ENCODE measurements at regions not wholly inside any gene's neighbourhood (a gene's known extent, or its start where the extent isn't known, plus 50 kb on each side); places are given as distances from the start of the nearest gene placed in this dataset.
A peak's percentile ranks its signal among the peaks of the same experiment; 100 is the strongest.

DNA sequence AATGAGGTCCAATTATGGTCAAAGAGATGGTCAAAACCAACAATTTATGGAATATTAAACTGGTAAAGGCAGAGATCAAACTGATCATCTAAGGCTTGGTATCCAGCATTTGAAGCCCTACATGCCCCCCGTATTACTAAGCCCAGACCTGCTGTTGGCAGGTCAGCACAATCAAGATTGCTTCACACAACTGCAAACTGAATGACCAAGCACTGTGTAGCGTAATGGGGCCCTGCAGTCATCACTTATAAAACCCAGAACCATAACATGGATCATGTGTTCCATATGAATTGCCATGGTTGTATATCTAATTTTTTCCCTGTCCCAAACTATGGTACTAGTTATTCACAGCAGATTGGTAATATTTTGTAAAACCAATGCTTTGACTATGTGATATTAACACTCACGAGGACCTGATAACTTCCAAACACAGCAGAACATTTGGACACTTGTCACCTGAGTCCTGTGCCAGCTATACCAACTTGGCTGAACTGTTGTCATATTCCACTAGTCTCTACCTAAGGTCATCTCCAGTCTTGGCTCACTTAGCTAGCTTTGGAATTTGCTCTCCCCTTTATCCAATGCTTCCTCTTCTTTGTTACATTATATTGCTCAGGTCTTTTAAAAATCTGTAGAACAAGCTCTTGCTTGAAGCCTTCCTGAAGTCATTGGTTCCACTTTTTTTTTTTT lies 81.7 kb upstream of the HMHB1 start:
- DNase-seq (ENCODE audit: low spot score): no peak

DNA sequence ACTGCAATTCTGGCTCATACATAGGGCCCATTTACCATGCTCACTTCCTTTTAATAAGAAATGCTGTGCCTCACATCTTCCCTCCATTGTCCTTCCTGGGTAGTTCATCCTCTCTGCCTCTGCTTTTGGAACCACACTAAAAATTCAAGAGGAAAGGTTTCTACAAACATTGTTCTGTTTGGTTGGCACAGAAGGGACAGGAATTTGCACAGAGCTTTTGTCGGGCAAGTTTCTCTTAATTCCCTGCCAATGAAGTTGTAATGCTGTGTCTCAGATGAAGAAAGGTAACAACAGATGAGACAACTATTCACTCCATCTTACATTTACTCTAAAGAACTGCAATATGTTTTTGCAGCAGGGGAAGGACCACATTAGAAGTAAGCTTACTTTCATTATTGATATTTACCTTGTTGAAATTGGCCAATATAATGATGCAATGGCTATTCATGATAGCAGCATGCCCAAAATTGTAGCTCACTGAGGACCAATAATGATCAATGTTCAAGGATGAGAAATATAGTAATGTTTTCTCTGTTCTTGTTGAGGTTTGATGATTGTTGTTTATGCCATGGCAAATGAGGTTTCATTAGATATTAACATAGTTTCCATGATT lies 82.5 kb upstream of the HMHB1 start:
- DNase-seq (ENCODE audit: low spot score): no peak

DNA sequence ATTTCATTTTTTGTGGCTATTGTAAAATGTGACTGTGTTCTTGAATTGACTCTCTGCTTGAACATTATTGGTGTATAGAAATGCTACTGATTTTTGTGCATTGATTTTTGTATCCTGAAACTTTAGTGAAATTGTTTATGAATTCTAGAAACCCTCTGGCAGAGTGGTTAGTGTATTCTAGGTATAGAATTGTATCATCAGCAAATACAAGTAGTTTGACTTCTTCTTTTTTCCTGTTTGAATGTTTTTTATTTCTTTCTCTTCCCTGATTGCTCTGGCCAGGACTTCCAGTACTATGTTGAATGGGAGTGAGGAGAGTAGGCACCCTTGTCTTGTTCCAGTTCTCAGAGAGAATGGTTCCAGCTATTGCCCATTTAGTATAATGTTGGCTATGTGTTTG lies 88.8 kb upstream of the HMHB1 start:
- no peak for DNase-seq (ENCODE audit: low spot score)

DNA sequence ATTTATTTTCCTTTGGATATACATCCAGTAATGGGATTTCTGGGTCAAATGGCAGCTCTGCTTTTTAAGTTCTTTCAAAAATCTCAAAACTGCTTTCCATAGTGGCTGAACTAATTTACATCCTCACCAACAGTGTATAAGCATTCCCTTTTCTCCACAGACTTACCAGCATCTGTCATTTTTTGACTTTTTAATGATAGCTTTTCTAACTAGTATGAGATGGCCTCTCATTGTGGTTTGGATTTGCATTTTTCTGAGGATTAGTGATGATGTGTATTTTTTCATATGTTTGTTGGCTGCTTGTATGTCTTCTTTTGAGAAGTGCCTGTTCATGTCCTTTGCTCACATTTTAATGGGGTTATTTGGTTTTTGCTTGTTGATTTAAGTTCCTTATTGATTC lies 90.0 kb upstream of the HMHB1 start:
- DNase-seq (ENCODE audit: low spot score): no peak

DNA sequence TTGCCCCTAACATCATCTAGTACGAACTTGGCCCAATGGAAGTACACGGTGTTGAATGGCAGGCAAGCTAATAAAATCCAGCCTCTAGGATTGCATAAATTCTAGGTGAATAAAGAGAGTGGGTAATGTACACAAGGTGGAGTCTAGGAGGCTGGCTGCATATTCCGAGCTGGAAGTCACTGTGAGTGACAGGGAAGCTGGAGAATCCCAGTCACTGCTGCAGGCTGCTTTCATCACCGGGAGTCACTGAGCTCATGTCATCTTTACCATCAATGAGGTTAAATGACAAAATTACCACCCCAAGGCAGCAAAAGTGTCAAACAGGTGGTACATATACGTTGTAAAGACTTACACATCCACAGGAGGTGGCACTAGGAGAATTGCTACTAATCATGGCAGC lies 91.3 kb upstream of the HMHB1 start:
- no peak for DNase-seq (ENCODE audit: low spot score)

DNA sequence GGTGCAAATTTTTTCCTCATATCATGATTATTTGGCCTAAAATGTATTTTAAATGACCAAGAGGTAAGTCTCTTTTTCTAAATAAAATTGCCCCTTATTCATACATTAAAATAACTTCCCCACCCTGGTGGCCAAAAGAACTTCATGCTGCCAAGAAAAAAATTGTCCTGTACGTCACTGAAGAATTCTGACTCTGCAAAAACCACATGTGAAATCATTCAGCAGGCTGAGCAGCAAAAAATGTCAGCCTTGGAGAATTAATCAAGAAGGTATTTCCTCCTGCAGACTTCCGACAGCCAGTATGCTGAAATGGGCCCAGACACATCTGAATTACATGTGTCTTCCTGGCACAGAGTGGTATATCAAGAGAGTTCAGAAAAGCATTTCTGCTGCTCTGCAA lies 94.6 kb upstream of the HMHB1 start:
- no peak for DNase-seq (ENCODE audit: low spot score)

DNA sequence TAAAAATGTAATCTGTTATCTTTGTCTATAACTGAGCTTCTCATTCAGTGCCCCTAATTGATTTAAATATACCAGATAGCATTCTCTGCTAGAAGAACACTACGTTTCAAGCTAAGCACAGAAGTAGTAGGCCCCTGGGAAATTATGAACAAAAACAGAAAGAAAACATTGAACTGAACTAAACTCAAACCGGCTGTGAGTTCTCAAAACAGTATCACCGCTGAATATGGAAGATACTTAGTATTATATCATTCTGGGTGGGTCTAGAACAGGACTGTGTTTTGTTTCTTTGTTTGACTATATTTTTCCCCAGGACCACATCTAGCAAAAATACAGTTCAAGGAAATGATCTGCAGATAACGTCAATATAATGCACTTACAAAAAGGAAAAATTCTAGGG lies 95.1 kb upstream of the HMHB1 start:
- no peak for DNase-seq (ENCODE audit: low spot score)

DNA sequence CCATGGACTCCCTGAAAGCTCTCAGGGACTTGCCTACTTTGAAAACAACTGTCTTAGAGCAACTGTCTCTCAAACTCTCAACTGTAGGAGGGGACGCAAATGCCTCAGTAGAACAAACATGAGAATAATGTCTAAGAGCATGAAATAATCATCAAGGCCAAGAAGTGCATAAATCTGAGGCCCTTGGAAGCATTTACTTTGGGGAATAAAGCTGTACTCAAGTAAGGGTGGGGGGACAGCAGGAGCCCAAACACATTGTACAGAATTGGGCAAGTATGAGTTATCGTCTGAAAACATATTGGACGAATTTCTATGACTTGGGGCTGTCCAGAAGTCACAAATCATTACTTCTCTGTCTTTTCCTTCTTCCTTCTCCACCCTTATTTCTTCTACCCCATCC lies 96.3 kb upstream of the HMHB1 start:
- DNase-seq (ENCODE audit: low spot score): no peak

DNA sequence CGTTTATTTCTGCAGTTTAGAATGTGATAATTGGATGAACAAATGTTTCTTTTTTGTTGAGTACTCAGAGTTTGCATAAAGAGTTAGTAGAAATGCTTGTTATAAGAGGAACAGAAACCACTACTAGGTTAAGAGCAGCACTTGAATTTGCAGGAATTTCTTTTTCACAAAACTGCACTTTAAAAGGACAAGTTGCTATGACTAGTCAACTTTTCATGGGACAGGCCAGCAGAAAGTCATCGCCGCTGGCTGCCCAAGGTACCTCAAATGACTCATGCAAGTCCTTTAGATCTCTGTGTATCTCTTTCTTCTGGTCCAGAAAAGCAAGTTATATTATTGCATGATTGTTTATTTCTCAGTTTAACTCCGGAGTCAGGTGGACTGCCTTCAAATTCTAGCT lies 97.3 kb upstream of the HMHB1 start:
- no peak for DNase-seq (ENCODE audit: low spot score)

DNA sequence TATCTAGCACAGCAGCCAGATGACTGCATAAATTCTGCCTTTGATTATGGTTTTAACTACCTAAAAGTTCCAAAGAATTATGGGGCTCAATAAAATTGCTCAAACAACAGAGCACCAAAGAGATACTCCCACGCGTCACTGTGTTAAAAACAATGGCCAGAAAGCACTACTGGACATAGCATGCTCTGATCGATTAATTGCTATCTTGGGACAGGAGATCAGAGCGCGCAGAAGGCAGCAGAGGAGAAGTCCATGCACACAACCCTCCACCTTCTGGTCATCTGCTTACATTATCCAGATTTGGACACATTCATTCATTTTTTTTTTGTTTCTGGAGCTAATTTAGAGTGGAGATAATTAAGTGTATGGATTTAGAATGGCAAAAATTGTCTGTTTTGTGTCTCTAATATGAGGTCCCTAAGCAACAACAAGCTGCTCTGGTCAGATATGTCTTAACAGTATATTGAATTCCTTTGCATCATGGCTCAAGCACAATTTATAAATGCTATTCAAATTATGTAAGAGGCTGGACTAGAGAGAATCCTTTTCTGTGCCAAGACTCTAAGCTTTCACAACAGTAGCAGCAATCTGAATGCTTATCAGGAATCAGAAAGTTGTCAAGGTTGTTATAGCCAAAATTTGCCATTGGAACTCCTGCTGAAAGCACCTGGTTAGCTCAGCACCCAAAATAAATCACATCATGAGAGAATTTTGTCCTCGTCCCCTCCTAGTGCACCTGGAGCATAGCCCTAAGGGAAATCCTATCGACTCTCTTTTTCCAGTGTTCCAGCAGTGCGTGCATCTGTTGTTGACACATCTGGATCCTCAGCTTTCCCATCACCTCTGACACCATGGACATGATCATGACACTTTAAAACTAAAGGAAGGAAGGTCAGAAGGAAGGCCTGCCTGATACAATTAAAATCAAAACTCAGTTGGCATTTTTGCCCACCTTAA lies 98.6 kb upstream of the HMHB1 start:
- DNase-seq (ENCODE audit: low spot score): peak; percentile 5

DNA sequence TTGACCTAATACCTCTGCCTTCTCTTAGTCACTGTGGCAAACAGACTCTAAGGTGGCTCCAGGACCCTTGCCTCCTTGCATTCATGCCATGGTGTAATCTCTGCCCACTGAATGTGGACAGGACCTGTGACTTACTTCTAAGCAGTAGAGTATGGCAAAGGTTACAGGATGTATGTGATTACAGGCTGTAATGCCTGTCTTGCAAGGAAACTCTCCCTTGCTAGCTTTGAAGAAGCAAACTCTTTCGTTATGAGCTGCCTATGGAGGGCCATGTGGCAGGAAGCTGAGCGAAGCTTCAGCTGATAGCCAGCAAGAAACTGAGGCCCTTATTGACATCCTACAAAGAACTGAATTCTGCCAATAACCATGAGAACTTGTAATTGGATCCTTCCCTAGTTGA lies 103.3 kb upstream of the HMHB1 start:
- DNase-seq (ENCODE audit: low spot score): no peak

DNA sequence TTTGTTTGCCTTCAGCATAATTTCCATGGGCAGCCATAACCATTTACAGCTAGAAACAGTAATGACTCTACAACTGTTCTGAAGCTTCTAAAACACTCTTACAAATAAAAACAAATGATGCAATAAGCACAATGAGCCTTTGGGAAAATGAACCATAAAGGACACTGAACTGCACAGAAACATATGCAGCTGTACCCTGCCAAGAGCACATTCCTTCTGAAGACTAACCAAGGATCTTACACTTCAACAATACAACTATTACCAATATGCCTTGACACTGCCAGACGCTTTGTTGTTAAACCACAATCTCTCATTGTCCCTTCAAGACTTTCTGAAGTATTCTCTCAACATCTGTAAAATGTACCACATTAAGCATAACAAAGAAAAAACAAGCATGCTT lies 104.2 kb upstream of the HMHB1 start:
- no peak for DNase-seq (ENCODE audit: low spot score)

DNA sequence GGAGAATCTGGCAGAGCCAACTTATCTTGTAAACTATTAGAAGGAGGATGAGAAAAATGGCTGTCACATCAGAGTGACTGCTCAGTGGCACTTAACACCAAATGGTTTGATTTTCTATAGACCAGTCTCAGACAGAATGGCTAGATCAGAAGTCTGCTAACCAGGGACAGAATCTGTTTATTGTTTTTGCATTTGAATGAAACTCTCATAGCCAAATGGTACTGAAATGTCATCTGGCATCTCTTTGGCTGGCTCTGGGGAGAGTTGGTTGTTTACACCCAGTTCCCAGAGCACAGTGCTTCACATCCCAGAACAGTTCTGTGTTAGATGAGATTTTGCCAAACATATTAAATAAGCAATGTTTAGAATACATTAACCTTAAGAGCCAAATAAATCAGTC lies 106.6 kb upstream of the HMHB1 start:
- DNase-seq (ENCODE audit: low spot score): no peak

DNA sequence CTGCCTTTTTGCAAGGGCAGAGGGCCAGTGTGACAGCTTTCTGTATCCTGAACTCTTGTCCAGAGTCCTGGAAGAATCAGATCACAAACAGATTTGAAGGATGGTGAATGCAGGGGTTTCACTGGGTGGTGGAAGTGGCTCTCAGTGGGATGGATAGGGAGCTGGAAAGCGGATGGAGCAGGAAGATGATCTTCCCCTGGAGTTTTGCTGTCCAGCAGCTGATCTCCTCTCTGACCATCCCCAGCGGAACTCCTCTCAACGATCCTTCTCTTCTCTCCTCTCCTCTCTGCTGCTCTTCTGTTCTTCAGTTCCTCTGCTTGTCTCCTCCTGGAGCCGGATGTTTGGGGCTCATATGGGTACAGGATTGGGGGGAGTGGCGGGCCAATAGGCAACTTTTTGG lies 108.3 kb upstream of the HMHB1 start:
- no peak for DNase-seq (ENCODE audit: low spot score)

DNA sequence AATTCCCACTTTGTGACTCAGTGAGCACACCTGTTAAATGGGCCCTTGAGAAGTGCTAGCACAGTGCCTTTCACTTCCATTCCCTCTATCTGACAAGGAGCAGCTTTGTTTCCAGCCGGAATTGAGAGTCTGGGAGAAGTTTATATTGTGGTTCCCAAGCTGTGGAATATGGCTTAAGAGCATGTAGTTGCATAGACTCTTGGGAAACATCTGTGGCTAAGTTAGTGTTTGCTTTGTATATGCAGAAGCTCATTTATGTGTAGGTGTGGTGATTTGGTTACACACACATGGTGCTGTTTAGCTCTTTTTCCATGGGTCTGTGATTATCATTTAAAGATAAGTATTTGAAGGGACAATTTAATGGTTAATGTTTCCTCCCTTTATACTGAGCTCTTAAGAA lies 110.5 kb upstream of the HMHB1 start:
- no peak for DNase-seq (ENCODE audit: low spot score)

DNA sequence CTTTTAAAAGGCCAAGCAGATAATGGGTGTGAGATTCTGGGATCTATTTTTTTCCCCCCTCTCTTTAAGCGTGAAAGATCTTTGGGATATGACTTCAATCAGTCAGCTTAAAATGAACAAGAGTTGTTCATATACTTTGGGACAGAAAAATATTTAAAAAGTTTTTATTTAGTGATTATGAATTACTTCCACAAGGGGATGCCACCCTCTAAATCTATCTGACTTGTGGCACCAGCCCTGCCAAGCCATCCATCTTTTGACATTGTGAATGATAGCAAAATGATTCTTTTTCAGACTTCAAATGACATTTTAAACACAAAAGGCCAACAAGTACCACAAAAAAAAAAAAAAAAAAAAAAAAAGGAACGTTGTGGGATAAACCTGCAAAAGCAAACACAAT lies 111.0 kb upstream of the HMHB1 start:
- DNase-seq (ENCODE audit: low spot score): no peak

DNA sequence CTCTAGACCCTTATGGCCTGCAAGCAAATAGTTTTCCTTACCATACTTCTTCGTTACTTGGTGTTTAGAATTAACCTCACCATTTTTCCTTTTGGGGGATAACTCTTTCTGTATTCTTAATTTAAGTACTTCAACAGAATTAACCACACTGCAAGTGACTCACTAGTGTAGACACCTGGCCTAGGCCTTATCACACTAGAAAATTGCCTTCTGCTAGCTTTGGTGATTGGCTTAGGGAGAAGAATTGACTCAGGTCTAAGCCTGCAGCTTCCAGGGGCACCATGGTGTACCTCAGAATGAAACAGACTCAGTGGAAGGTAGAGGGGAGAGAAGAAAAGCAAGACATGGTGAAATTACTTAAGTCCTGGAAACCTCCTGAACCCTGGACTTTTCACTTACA lies 112.8 kb upstream of the HMHB1 start:
- no peak for DNase-seq (ENCODE audit: low spot score)

DNA sequence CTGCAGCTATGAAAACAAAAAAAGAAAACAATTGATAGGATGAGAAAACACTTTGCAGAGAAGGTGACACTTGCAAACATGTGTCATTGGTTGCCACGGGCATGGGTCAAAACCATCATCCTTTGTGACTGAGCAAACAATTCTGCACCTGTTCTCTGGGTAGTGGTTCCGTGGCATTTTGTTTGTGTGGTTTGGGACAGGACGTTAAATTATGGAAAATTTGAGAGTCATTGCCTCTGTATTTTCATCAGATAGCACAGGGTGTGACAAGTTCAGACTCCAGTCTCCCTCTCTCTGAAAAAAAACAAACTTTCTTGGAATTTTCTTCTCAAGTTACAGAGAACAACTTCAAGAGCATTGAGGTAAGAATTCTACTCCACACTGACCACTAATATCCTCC lies 113.4 kb upstream of the HMHB1 start:
- DNase-seq (ENCODE audit: low spot score): no peak

DNA sequence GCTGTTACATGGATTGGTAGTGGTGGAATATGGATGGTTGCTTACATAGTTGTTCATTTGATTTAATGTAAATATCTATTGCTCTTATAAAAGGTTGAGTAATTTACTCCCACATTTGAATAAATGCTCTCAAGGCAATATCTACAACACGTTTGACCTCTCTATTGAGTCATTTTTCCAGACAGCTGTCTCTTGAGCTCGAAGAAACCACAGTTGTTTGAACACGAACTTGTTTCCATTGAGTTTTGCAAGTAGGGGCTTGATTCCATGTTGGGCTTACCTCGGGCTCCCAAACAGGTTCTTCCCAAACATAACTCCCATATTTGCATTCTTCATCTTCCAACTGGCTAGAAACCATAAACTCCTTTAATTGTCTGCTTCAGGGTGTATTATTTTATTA lies 115.0 kb upstream of the HMHB1 start:
- no peak for DNase-seq (ENCODE audit: low spot score)

DNA sequence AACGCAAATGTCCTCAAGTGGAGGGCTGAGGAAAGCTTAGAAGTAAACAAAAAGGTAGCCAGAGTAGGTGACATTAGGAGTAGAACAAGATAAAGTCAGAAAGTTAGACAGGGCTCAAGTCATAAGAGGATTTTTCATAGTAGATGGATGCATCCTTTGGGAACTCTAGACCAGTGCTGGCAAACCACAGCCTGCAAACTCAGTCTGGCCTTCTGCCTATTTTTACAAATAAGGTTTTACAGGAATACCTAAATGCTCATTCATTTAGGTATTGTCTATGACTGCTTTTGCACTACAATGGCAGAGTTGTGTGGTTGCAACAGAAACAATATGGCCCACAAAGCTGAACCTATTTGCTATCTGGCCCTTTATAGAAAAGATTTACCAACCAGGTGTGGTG lies 116.0 kb upstream of the HMHB1 start:
- no peak for DNase-seq (ENCODE audit: low spot score)

DNA sequence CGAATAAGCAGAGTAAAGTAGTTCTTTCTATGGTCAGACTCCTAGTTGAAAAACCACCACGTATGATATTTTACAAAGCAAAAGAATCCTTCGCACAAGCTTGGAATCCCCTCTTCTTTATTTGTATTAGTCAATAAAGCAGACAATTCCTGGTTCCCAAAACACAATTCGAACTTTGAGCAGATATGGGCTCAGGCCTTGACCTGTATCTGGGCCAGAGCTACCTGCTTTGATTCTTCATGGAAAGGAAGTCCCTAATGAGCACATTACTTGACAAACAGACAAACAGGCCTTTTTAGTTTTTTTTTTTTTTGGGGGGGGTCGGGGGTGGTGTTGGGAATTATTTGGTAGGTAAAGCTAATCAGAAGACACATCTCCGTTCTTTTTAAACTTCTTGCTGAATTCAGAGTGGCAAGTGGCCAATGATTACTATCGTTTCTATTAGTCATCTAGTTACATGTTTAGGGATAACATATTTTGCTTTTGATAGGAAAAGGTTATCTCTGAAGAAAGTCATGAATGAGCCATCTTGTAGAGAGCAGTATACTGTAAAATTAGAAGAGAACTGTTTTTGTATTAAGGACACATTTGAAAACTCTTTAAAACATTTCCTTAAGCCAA lies 116.6 kb upstream of the HMHB1 start:
- no peak for DNase-seq (ENCODE audit: low spot score)

DNA sequence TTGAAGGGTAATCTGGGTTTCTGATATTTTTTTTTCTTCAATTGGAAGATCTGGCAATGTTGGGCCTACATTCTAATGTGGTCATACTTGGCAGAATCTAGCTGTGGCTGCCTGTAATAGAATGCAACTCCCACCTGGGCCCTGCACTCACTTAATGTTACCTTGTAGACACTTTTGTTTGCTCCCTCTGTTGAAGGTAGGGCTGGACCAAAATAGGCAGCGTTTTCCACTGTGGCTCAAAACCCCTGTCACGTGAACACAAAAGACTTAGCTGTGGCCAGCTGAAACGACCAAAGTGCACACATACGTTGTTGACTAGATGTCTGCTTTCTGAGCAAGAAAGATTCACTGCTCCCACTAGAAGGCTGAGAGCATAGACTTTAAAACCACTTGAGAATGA lies 117.6 kb upstream of the HMHB1 start:
- no peak for DNase-seq (ENCODE audit: low spot score)

All from cerebellar cortex (tissue), 1 donor.